ENCODE measurements at regions not wholly inside any gene's neighbourhood (a gene's known extent, or its start where the extent isn't known, plus 50 kb on each side); places are given as distances from the start of the nearest gene placed in this dataset.

GRCh38 chr4:135739354-135739753 is 1537.8 kb upstream of the PABPC4L start:
- Histone ChIP-seq H3K27me3 (ENCODE audit: insufficient read depth, poor library complexity, severe bottlenecking) (no peaks in the 10 kb centered on the region), H3K4me3 (replicated peaks; ENCODE audit: insufficient read depth, low read length) (no peak overlapping the region), H3K27ac (replicated peaks) (no peak overlapping the region)
- TF ChIP-seq POLR2AphosphoS5 (IDR thresholded peaks at IDR 0.05; ENCODE audit: low read depth) (no peak), SPI1 (IDR thresholded peaks at IDR 0.05; ENCODE audit: borderline replicate concordance, low read depth) (no peak), GABPA (IDR thresholded peaks at IDR 0.05; ENCODE audit: low read depth) (no peak)
- TF ChIP-seq, protein P1, sequence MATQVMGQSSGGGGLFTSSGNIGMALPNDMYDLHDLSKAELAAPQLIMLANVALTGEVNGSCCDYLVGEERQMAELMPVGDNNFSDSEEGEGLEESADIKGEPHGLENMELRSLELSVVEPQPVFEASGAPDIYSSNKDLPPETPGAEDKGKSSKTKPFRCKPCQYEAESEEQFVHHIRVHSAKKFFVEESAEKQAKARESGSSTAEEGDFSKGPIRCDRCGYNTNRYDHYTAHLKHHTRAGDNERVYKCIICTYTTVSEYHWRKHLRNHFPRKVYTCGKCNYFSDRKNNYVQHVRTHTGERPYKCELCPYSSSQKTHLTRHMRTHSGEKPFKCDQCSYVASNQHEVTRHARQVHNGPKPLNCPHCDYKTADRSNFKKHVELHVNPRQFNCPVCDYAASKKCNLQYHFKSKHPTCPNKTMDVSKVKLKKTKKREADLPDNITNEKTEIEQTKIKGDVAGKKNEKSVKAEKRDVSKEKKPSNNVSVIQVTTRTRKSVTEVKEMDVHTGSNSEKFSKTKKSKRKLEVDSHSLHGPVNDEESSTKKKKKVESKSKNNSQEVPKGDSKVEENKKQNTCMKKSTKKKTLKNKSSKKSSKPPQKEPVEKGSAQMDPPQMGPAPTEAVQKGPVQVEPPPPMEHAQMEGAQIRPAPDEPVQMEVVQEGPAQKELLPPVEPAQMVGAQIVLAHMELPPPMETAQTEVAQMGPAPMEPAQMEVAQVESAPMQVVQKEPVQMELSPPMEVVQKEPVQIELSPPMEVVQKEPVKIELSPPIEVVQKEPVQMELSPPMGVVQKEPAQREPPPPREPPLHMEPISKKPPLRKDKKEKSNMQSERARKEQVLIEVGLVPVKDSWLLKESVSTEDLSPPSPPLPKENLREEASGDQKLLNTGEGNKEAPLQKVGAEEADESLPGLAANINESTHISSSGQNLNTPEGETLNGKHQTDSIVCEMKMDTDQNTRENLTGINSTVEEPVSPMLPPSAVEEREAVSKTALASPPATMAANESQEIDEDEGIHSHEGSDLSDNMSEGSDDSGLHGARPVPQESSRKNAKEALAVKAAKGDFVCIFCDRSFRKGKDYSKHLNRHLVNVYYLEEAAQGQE (IDR thresholded peaks at IDR 0.05; ENCODE audit: insufficient replicate concordance, low read depth), result no peak
- TF ChIP-seq, protein P2, sequence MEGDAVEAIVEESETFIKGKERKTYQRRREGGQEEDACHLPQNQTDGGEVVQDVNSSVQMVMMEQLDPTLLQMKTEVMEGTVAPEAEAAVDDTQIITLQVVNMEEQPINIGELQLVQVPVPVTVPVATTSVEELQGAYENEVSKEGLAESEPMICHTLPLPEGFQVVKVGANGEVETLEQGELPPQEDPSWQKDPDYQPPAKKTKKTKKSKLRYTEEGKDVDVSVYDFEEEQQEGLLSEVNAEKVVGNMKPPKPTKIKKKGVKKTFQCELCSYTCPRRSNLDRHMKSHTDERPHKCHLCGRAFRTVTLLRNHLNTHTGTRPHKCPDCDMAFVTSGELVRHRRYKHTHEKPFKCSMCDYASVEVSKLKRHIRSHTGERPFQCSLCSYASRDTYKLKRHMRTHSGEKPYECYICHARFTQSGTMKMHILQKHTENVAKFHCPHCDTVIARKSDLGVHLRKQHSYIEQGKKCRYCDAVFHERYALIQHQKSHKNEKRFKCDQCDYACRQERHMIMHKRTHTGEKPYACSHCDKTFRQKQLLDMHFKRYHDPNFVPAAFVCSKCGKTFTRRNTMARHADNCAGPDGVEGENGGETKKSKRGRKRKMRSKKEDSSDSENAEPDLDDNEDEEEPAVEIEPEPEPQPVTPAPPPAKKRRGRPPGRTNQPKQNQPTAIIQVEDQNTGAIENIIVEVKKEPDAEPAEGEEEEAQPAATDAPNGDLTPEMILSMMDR (IDR thresholded peaks at IDR 0.05; ENCODE audit: insufficient read depth, low read length), result no peak
- no peak for DNase-seq (ENCODE audit: low read depth in 1 of 2, low spot score in 1 of 2)

DNA sequence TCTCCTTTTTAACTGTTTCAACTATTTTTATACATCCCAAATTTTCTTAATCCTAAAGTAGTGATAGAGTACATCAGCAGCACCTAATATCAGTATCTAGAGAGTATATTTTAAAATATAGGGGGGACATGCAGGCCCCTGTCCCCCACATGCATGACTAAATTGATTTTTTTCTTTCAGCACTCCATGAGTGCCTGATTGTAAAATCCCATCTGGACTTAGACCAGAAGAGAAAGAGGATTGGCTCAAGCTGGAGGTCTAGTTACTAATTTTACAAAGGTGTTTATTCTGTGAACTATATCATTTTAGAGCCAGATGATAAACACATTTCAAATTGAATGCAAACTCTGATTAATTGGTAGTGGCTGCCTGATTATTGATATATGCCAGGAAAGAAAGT is 1533.9 kb upstream of the PABPC4L start:
- H3K4me3 ChIP-seq (replicated peaks; ENCODE audit: insufficient read depth, low read length), result no peak overlapping the region
- no peak for DNase-seq (ENCODE audit: low read depth in 1 of 2, low spot score in 1 of 2)
- TF ChIP-seq POLR2AphosphoS5 (IDR thresholded peaks at IDR 0.05; ENCODE audit: low read depth), result no peak
- no peak overlapping the region for H3K27ac ChIP-seq (replicated peaks)
- no peaks in the 10 kb centered on the region for H3K27me3 ChIP-seq (ENCODE audit: insufficient read depth, poor library complexity, severe bottlenecking)

DNA sequence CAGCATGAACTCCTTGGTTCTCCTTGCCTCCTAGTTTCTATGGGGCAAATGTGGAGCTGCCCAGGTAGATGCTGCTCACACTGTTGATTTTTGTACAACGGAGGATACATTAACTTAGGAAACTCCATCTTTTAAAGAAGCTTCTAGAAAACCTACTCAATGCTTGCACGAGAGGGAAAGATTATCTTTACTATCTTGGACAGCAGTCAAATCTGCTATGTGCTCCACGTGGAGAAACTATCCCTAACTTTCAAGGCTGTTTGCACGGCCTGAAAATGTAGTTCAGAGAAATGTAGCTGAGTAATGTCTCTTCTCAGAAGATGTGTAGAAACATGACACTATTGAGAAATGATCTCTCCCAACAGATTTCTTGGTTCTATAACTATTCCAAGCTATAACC is 1530.9 kb upstream of the PABPC4L start:
- no peak overlapping the region for H3K27ac ChIP-seq (replicated peaks)
- no peak for TF ChIP-seq POLR2AphosphoS5 (IDR thresholded peaks at IDR 0.05; ENCODE audit: low read depth)
- TF ChIP-seq GABPA (IDR thresholded peaks at IDR 0.05; ENCODE audit: low read depth), result no peak
- TF ChIP-seq, protein P1 (IDR thresholded peaks at IDR 0.05; ENCODE audit: insufficient replicate concordance, low read depth), result peak; percentile 62
- no peak for TF ChIP-seq SPI1 (IDR thresholded peaks at IDR 0.05; ENCODE audit: borderline replicate concordance, low read depth)
- TF ChIP-seq, protein P2 (IDR thresholded peaks at IDR 0.05; ENCODE audit: insufficient read depth, low read length), result no peak
- H3K4me3 ChIP-seq (replicated peaks; ENCODE audit: insufficient read depth, low read length), result no peak overlapping the region
- no peak for DNase-seq (ENCODE audit: low read depth in 1 of 2, low spot score in 1 of 2)
- H3K27me3 ChIP-seq (ENCODE audit: insufficient read depth, poor library complexity, severe bottlenecking), result no peaks in the 10 kb centered on the region

- H3K4me3 ChIP-seq (replicated peaks; ENCODE audit: insufficient read depth, low read length), result no peak overlapping the region
- H3K27ac ChIP-seq (replicated peaks), result no peak overlapping the region
- TF ChIP-seq POLR2AphosphoS5 (IDR thresholded peaks at IDR 0.05; ENCODE audit: low read depth), result no peak
- no peak for DNase-seq (ENCODE audit: low read depth in 1 of 2, low spot score in 1 of 2)
- no peaks in the 10 kb centered on the region for H3K27me3 ChIP-seq (ENCODE audit: insufficient read depth, poor library complexity, severe bottlenecking)
Measured at GRCh38 chr4:135731682-135732081, 1530.1 kb upstream of the PABPC4L start.

DNA sequence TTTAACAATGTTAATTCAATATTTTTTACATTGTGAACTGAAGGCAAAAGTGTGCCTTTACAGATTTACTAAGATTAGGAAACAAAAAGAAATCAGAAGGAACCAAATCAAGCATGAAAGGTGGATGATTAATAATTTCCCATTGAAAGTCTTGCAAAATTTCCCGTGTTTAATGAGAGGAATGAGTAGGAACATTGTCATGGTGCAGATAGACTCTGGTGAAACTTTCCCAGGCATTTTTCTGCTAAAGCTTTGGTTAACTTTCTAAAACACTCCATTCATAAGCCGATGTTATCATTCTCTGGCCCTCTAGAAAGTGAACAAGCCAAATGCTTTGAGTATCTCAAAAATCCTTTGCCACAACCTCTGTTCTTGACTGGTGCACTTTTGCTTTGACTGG is 1522.8 kb upstream of the PABPC4L start:
- H3K4me3 ChIP-seq (replicated peaks; ENCODE audit: insufficient read depth, low read length), result no peak overlapping the region

More for the DNA sequence above, 1522.8 kb upstream of the PABPC4L start:
- TF ChIP-seq, protein P2 (IDR thresholded peaks at IDR 0.05; ENCODE audit: insufficient read depth, low read length), result no peak
- TF ChIP-seq GABPA (IDR thresholded peaks at IDR 0.05; ENCODE audit: low read depth) (no peak), SPI1 (IDR thresholded peaks at IDR 0.05; ENCODE audit: borderline replicate concordance, low read depth) (no peak), POLR2AphosphoS5 (IDR thresholded peaks at IDR 0.05; ENCODE audit: low read depth) (no peak)
- TF ChIP-seq, protein P1 (IDR thresholded peaks at IDR 0.05; ENCODE audit: insufficient replicate concordance, low read depth), result no peak
- Histone ChIP-seq H3K27me3 (ENCODE audit: insufficient read depth, poor library complexity, severe bottlenecking) (no peaks in the 10 kb centered on the region), H3K27ac (replicated peaks) (no peak overlapping the region)
- no peak for DNase-seq (ENCODE audit: low read depth in 1 of 2, low spot score in 1 of 2)

Data from HL-60 (cell line).